GM13976 (cell line): ENCODE measurements at regions not wholly inside any gene's neighbourhood (a gene's known extent, or its start where the extent isn't known, plus 50 kb on each side); places are given as distances from the start of the nearest gene placed in this dataset.

Experiments used
- DNase-seq: peaks from one replicate; pipeline ENCODE4 v3.0.0; 2012; ENCODE audit warnings: low spot score
- in situ Hi-C: fragments of 300-500 bp; cut with MboI; formaldehyde crosslinking; loops from one replicate; pipeline ENCODE4 v1.12.0; 2022; ENCODE audit warnings: low sequenced_read_pairs, mixed read lengths, inconsistent platforms; ENCODE audit not compliant: unreplicated experiment
- TF ChIP-seq, protein P1 (sequence below): IDR thresholded peaks from 2 replicates; pipeline ENCODE4 v1.5.1; 2012; ENCODE audit warnings: borderline replicate concordance, mild to moderate bottlenecking; ENCODE audit not compliant: insufficient read depth; ENCODE audit errors: extremely low read depth, missing control alignments, control extremely low read depth

- no peak for DNase-seq
- TF ChIP-seq, protein P1, sequence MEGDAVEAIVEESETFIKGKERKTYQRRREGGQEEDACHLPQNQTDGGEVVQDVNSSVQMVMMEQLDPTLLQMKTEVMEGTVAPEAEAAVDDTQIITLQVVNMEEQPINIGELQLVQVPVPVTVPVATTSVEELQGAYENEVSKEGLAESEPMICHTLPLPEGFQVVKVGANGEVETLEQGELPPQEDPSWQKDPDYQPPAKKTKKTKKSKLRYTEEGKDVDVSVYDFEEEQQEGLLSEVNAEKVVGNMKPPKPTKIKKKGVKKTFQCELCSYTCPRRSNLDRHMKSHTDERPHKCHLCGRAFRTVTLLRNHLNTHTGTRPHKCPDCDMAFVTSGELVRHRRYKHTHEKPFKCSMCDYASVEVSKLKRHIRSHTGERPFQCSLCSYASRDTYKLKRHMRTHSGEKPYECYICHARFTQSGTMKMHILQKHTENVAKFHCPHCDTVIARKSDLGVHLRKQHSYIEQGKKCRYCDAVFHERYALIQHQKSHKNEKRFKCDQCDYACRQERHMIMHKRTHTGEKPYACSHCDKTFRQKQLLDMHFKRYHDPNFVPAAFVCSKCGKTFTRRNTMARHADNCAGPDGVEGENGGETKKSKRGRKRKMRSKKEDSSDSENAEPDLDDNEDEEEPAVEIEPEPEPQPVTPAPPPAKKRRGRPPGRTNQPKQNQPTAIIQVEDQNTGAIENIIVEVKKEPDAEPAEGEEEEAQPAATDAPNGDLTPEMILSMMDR, result no peak
- in situ Hi-C loops, result no loop called here
These were observed 1383.3 kb downstream of the TBC1D22A start for GRCh38 chr22:48145738-48146137.

- TF ChIP-seq, protein P1, result no peak
- no peak for DNase-seq
- in situ Hi-C loops, result no loop called here
These were observed 1381.9 kb downstream of the TBC1D22A start for GRCh38 chr22:48144318-48144717.

DNA sequence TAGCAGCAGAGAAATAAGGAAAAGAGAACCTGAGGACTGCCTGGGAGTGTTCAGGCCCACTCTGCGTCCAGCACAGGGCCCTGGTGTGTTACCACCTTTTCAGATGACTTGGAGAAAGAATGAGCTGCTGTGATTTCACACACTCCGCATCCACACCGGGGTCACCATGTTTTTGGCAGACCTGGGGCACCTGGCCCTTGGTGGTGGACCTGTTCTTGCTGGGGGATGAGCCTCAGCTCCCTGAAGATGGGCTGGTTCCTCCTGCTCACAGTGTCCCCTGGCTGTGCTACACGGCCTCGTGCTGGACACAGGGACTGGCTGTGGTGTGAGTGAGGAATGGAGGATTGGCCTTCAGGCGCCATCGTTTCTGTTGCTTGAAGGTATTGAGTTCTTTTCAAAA is 1381.4 kb downstream of the TBC1D22A start:
- in situ Hi-C loops, result no loop called here
- TF ChIP-seq, protein P1, result no peak
- no peak for DNase-seq

GRCh38 chr22:48142388-48142787 is 1379.9 kb downstream of the TBC1D22A start:
- in situ Hi-C loops, result no loop called here
- TF ChIP-seq, protein P1, result no peak
- DNase-seq, result no peak

- DNase-seq, result no peak
These were observed 1378.9 kb downstream of the TBC1D22A start for GRCh38 chr22:48141301-48141700.

GRCh38 chr22:48140261-48140813 is 1377.9 kb downstream of the TBC1D22A start:
- in situ Hi-C loops, result no loop called here
- TF ChIP-seq, protein P1, result no peak
- DNase-seq, result no peak

More at GRCh38 chr22:48141301-48141700, 1378.9 kb downstream of the TBC1D22A start:
- in situ Hi-C loops, result no loop called here
- TF ChIP-seq, protein P1, result no peak

GRCh38 chr22:48139776-48140175 is 1377.3 kb downstream of the TBC1D22A start:
- DNase-seq, result no peak
- in situ Hi-C loops, result no loop called here
- TF ChIP-seq, protein P1, result no peak
